SK-N-SH treated with all-trans-retinoic acid at 6 μM for 48 hours (cell line): ENCODE measurements at regions not wholly inside any gene's neighbourhood (a gene's known extent, or its start where the extent isn't known, plus 50 kb on each side); places are given as distances from the start of the nearest gene placed in this dataset.

Experiments used
- ATAC-seq: fragments of 200-7000 bp; cut with Tn5 transposase; 3 replicates; pipeline ENCODE4 v1.9.1; 2020; ENCODE audit warnings: mild to moderate bottlenecking, moderate library complexity
- ARNTL ChIP-seq: fragments of 450-650 bp; formaldehyde crosslinking; IDR thresholded peaks from 2 replicates; pipeline ENCODE4 v1.5.0; 2020; ENCODE audit warnings: low read depth, mild to moderate bottlenecking, moderate library complexity, borderline replicate concordance
- BACH2 ChIP-seq: fragments of 250-450 bp; sonication (Bioruptor Pico); IDR thresholded peaks from 2 replicates; pipeline ENCODE4 v1.9.0; 2021; ENCODE audit warnings: mild to moderate bottlenecking, borderline replicate concordance
- CSDC2 ChIP-seq: fragments of 250-450 bp; sonication (Bioruptor Pico); IDR thresholded peaks from 2 replicates; pipeline ENCODE4 v1.5.0; 2020; ENCODE audit warnings: mild to moderate bottlenecking, moderate library complexity
- ESRRG ChIP-seq: fragments of 250-450 bp; sonication (Bioruptor Pico); IDR thresholded peaks from 2 replicates; pipeline ENCODE4 v1.6.1; 2021; ENCODE audit warnings: mild to moderate bottlenecking
- GLIS3 ChIP-seq: fragments of 250-450 bp; sonication (Bioruptor Pico); IDR thresholded peaks from 2 replicates; pipeline ENCODE4 v1.5.0; 2020; ENCODE audit warnings: mild to moderate bottlenecking, moderate library complexity
- ISL1 ChIP-seq: fragments of 250-450 bp; sonication (Bioruptor Pico); IDR thresholded peaks from 2 replicates; pipeline ENCODE4 v2.1.2; 2022; ENCODE audit warnings: mild to moderate bottlenecking, moderate library complexity
- OSR1 ChIP-seq: fragments of 250-450 bp; sonication (Bioruptor Pico); IDR thresholded peaks from 2 replicates; pipeline ENCODE4 v1.8.0; 2022; ENCODE audit warnings: moderate library complexity, mild to moderate bottlenecking, inconsistent platforms
- PPARA ChIP-seq: fragments of 250-450 bp; sonication (Bioruptor Pico); IDR thresholded peaks from 2 replicates; pipeline ENCODE4 v1.5.0; 2020; ENCODE audit warnings: mild to moderate bottlenecking, borderline replicate concordance
- SNAI2 ChIP-seq: fragments of 250-450 bp; sonication (Bioruptor Pico); IDR thresholded peaks from 2 replicates; pipeline ENCODE4 v1.5.0; 2020; ENCODE audit warnings: mild to moderate bottlenecking, moderate library complexity
- TCF4 ChIP-seq: fragments of 250-450 bp; sonication (Bioruptor Pico); IDR thresholded peaks from 2 replicates; pipeline ENCODE4 v1.8.0; 2021; ENCODE audit warnings: mild to moderate bottlenecking, moderate library complexity, borderline replicate concordance
- TOX ChIP-seq: fragments of 250-450 bp; sonication (Bioruptor Pico); IDR thresholded peaks from 2 replicates; pipeline ENCODE4 v1.8.0; 2021; ENCODE audit warnings: mild to moderate bottlenecking, moderate library complexity, borderline replicate concordance
- ZFP3 ChIP-seq: fragments of 250-450 bp; sonication (Bioruptor Pico); IDR thresholded peaks from 2 replicates; pipeline ENCODE4 v1.5.0; 2020; ENCODE audit warnings: mild to moderate bottlenecking, moderate library complexity
- ZFP30 ChIP-seq: fragments of 450-650 bp; formaldehyde crosslinking; IDR thresholded peaks from 2 replicates; pipeline ENCODE4 v1.5.0; 2022; ENCODE audit warnings: mild to moderate bottlenecking, moderate library complexity
- ZNF70 ChIP-seq: fragments of 450-650 bp; formaldehyde crosslinking; IDR thresholded peaks from 2 replicates; pipeline ENCODE4 v1.5.0; 2020; ENCODE audit warnings: mild to moderate bottlenecking, moderate library complexity
- ZNF8 ChIP-seq: fragments of 450-650 bp; formaldehyde crosslinking; IDR thresholded peaks from 2 replicates; pipeline ENCODE4 v1.5.0; 2020; ENCODE audit warnings: mild to moderate bottlenecking, moderate library complexity
- TF ChIP-seq, protein P1 (sequence below): fragments of 250-450 bp; sonication (Bioruptor Pico); IDR thresholded peaks from 2 replicates; pipeline ENCODE4 v1.5.1; 2020; ENCODE audit warnings: low read depth, mild to moderate bottlenecking, moderate library complexity
- TF ChIP-seq, protein P2 (sequence below): fragments of 250-450 bp; sonication (Bioruptor Pico); IDR thresholded peaks from 2 replicates; pipeline ENCODE4 v1.5.0; 2020; ENCODE audit warnings: mild to moderate bottlenecking, moderate library complexity
- TF ChIP-seq, protein P3 (sequence below): fragments of 250-450 bp; sonication (Bioruptor Pico); IDR thresholded peaks from 2 replicates; pipeline ENCODE4 v1.8.0; 2020; ENCODE audit warnings: mild to moderate bottlenecking, moderate library complexity, borderline replicate concordance
- TF ChIP-seq, protein P4 (sequence below): fragments of 250-450 bp; sonication (Bioruptor Pico); IDR thresholded peaks from 2 replicates; pipeline ENCODE4 v1.5.1; 2021; ENCODE audit warnings: mild to moderate bottlenecking, moderate library complexity
- TF ChIP-seq, protein P5 (sequence below): fragments of 250-450 bp; sonication (Bioruptor Pico); IDR thresholded peaks from 2 replicates; pipeline ENCODE4 v1.8.0; 2021; ENCODE audit warnings: low read depth, mild to moderate bottlenecking, moderate library complexity, borderline replicate concordance

DNA sequence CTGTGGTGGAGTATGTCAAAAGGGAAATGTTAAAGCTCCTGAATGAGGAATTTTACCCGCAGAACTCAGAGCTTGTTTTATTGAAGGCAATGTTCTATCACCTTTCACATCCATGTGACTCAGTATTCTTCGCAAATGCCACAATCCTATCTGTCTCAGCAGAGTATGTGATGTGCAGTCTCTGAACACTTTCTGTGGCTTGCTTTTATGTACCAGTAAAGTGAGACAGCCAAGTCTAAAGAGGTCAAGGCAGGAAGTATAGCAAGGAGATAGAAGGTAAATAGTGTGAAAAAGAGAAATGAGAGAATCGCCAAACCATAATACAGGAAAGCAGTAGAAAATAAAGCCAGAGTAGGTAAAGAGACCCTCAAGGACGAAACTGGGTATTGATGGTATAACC, 515.8 kb downstream of the RAB28 start:
- no peak for ATAC-seq
- TF ChIP-seq ISL1 (CRISPR knock-in tag): no peak
- no peak for TF ChIP-seq PPARA (CRISPR knock-in tag)
- no peak for TF ChIP-seq TOX (CRISPR knock-in tag)
- no peak for TF ChIP-seq GLIS3
- TF ChIP-seq ZNF70 (CRISPR knock-in tag): no peak
- TF ChIP-seq, protein P1, sequence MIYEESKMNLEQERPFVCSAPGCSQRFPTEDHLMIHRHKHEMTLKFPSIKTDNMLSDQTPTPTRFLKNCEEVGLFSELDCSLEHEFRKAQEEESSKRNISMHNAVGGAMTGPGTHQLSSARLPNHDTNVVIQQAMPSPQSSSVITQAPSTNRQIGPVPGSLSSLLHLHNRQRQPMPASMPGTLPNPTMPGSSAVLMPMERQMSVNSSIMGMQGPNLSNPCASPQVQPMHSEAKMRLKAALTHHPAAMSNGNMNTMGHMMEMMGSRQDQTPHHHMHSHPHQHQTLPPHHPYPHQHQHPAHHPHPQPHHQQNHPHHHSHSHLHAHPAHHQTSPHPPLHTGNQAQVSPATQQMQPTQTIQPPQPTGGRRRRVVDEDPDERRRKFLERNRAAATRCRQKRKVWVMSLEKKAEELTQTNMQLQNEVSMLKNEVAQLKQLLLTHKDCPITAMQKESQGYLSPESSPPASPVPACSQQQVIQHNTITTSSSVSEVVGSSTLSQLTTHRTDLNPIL (CRISPR knock-in tag): no peak
- no peak for TF ChIP-seq SNAI2
- TF ChIP-seq ARNTL (CRISPR knock-in tag): no peak
- no peak for TF ChIP-seq BACH2 (CRISPR knock-in tag)
- no peak for TF ChIP-seq ZNF8
- TF ChIP-seq, protein P2, sequence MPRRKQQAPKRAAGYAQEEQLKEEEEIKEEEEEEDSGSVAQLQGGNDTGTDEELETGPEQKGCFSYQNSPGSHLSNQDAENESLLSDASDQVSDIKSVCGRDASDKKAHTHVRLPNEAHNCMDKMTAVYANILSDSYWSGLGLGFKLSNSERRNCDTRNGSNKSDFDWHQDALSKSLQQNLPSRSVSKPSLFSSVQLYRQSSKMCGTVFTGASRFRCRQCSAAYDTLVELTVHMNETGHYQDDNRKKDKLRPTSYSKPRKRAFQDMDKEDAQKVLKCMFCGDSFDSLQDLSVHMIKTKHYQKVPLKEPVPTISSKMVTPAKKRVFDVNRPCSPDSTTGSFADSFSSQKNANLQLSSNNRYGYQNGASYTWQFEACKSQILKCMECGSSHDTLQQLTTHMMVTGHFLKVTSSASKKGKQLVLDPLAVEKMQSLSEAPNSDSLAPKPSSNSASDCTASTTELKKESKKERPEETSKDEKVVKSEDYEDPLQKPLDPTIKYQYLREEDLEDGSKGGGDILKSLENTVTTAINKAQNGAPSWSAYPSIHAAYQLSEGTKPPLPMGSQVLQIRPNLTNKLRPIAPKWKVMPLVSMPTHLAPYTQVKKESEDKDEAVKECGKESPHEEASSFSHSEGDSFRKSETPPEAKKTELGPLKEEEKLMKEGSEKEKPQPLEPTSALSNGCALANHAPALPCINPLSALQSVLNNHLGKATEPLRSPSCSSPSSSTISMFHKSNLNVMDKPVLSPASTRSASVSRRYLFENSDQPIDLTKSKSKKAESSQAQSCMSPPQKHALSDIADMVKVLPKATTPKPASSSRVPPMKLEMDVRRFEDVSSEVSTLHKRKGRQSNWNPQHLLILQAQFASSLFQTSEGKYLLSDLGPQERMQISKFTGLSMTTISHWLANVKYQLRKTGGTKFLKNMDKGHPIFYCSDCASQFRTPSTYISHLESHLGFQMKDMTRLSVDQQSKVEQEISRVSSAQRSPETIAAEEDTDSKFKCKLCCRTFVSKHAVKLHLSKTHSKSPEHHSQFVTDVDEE (CRISPR knock-in tag): no peak

DNA sequence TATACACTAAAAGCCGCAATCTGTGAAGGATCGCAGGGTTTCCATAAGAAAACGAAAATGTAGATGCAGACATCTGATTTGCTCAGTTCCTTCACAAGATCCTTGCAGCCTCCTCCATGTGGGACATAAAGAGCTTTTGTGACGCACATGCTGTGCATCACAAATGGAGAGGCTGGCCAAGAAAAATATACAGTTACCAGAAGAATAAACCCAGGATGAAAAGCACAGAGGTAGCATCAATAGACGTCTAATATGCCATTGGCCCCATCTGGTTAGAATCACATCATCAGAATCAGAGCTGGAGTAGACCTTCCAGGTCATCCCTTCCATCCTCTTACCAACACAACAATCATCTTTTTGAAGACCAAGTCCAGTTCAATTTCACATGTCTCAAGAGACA, 517.4 kb downstream of the RAB28 start:
- no peak for ATAC-seq

DNA sequence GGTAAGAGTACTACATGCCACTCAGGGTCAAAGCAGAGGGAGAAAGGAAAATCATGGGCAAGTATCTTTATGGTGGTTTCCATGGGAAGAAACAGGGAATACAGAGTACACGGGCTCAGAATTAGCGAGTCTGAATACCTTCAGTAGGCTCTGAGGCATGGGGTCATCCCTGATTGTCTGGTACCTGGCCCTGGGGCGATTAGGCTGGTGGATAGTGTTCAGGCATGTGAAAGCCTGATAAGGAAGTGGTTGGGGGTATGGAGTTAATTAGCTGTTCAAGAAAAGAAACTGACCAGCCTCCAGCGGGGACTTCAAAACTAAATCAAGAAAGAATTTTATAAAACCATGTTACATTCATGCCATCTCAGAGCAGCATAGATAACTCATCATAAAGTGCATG, 518.8 kb downstream of the RAB28 start:
- no peak for ATAC-seq
- TF ChIP-seq, protein P3, sequence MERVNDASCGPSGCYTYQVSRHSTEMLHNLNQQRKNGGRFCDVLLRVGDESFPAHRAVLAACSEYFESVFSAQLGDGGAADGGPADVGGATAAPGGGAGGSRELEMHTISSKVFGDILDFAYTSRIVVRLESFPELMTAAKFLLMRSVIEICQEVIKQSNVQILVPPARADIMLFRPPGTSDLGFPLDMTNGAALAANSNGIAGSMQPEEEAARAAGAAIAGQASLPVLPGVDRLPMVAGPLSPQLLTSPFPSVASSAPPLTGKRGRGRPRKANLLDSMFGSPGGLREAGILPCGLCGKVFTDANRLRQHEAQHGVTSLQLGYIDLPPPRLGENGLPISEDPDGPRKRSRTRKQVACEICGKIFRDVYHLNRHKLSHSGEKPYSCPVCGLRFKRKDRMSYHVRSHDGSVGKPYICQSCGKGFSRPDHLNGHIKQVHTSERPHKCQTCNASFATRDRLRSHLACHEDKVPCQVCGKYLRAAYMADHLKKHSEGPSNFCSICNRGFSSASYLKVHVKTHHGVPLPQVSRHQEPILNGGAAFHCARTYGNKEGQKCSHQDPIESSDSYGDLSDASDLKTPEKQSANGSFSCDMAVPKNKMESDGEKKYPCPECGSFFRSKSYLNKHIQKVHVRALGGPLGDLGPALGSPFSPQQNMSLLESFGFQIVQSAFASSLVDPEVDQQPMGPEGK (CRISPR knock-in tag): no peak
- TF ChIP-seq ESRRG (CRISPR knock-in tag) (no peak), ISL1 (CRISPR knock-in tag) (no peak), TOX (CRISPR knock-in tag) (no peak), ZNF8 (no peak), GLIS3 (no peak), CSDC2 (no peak), ZNF70 (CRISPR knock-in tag) (no peak), ZFP3 (no peak), PPARA (CRISPR knock-in tag) (no peak), OSR1 (CRISPR knock-in tag) (no peak)
- TF ChIP-seq, protein P1 (CRISPR knock-in tag): no peak
- TF ChIP-seq, all 23 proteins: peak for 0

More for the DNA sequence above, 517.4 kb downstream of the RAB28 start:
- TF ChIP-seq ZNF8: no peak

DNA sequence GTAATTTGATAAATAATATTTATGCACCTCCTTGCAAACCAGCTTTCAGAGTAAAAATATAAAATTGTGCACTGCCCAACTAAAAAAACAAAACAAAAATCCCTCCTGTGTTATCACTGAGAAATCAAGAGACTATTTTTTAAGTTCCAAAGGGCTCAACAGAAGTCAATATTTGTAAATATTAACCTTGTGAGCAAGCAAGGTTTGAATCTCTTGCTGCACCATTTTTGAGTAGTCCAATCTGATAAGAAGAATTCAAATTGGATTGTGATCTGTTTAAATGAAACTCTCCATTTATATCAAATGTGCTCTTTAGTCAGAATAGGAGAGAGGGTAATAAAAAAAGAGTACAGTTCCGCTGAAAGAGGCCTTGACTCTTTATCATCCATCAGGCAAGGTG, 520.2 kb downstream of the RAB28 start:
- ATAC-seq: no peak

More for the DNA sequence above, 520.2 kb downstream of the RAB28 start:
- TF ChIP-seq, protein P4, sequence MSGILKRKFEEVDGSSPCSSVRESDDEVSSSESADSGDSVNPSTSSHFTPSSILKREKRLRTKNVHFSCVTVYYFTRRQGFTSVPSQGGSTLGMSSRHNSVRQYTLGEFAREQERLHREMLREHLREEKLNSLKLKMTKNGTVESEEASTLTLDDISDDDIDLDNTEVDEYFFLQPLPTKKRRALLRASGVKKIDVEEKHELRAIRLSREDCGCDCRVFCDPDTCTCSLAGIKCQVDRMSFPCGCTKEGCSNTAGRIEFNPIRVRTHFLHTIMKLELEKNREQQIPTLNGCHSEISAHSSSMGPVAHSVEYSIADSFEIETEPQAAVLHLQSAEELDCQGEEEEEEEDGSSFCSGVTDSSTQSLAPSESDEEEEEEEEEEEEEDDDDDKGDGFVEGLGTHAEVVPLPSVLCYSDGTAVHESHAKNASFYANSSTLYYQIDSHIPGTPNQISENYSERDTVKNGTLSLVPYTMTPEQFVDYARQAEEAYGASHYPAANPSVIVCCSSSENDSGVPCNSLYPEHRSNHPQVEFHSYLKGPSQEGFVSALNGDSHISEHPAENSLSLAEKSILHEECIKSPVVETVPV (CRISPR knock-in tag): no peak
- TF ChIP-seq, protein P3 (CRISPR knock-in tag): no peak
- no peak for TF ChIP-seq TOX (CRISPR knock-in tag)
- TF ChIP-seq, protein P5, sequence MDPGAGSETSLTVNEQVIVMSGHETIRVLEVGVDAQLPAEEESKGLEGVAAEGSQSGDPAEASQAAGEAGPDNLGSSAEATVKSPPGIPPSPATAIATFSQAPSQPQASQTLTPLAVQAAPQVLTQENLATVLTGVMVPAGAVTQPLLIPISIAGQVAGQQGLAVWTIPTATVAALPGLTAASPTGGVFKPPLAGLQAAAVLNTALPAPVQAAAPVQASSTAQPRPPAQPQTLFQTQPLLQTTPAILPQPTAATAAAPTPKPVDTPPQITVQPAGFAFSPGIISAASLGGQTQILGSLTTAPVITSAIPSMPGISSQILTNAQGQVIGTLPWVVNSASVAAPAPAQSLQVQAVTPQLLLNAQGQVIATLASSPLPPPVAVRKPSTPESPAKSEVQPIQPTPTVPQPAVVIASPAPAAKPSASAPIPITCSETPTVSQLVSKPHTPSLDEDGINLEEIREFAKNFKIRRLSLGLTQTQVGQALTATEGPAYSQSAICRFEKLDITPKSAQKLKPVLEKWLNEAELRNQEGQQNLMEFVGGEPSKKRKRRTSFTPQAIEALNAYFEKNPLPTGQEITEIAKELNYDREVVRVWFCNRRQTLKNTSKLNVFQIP (CRISPR knock-in tag): no peak
- TF ChIP-seq TCF4 (CRISPR knock-in tag): no peak
- no peak for TF ChIP-seq ZFP30 (CRISPR knock-in tag)
- no peak for TF ChIP-seq ZNF8
- TF ChIP-seq, all 23 proteins: peak for 0
